NCI-H1930 (cell line): ENCODE measurements at regions not wholly inside any gene's neighbourhood (a gene's known extent, or its start where the extent isn't known, plus 50 kb on each side); places are given as distances from the start of the nearest gene placed in this dataset.

Source experiments
- DNase-seq, 2 experiments: peaks; one replicate each; lab custom pipeline; 2025; lab: John Stamatoyannopoulos, UW

- DNase-seq: no peak
These were observed 79.1 kb downstream of the INHBB start for GRCh38 chr2:120425014-120425413.

- no peak for DNase-seq
These were observed 82.8 kb downstream of the INHBB start for GRCh38 chr2:120428748-120429147.

GRCh38 chr2:120429586-120430500, 83.9 kb downstream of the INHBB start:
- no peak for DNase-seq

GRCh38 chr2:120430501-120430830, 84.5 kb downstream of the INHBB start:
- no peak for DNase-seq

- DNase-seq: no peak
These were observed 85.0 kb downstream of the INHBB start for GRCh38 chr2:120430957-120431356.

- no peak for DNase-seq
These were observed 85.7 kb downstream of the INHBB start for GRCh38 chr2:120431386-120432292.

- DNase-seq: no peak
These were observed 86.5 kb downstream of the INHBB start for GRCh38 chr2:120432293-120432975.

DNA sequence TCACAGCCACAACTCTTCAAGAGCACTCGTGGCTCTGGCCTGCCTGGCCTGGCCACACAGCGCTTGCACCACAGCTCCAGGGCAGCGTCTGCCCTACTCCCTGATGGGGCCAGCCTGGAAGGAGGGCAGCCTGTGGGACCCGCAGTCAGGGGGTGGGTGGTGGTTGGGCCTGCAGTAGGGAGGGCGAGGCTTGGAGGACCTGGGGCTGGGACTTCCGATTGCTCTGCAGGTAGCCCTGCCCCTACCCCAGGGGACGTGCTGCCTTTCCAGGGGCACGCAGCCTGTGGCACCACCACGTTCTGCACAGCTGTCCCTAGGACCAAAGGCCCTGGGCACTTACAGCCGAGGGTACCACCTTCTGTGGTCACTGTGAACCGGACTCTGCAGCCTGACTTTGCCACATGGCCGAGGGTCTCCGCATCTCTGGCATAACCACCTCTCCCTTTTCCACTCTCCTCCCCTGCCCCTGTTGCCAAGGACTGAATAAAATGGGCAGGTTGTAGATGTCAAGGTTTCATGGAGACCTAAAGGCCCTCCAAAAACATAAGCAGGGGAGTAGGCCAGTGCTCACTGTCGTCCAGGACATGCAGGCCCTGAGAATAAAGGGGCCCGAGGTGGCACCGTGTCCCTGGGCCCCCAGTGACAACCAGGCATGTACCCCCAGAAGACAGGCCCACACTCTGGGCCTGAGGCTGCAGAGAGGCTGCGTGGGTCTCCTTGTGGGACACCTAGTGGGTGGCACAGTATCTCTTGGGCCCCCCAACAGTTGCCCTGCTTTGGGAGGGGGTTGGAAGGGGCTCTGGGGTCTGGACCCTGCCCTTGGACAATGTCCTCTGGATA, 87.3 kb downstream of the INHBB start:
- DNase-seq: no peak

DNA sequence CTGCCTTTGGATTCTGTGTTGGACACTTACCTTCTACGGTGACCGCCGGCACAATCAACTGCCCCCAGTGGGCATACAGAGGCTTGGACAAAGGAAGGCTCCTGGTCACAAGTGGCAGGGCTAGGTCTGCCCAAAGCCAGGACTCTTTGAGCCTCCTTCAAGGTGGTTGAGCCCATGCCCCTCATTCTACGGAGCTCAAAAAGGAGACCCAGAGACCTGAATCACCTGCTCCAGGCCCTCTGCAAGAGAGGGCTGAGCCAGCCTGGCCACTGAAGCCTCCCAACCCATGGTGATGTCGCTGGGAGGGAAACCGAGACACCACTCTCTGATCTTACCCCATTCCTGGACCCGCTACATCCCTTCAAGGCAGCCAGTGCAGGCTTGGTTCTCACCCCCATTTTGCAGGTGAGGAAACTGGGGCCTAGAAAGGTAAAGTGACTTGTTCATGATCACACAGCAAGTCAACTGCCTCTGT, 87.9 kb downstream of the INHBB start:
- DNase-seq: no peak

- DNase-seq: no peak
These were observed 88.8 kb downstream of the INHBB start for GRCh38 chr2:120434492-120435308.

- no peak for DNase-seq
These were observed 89.9 kb downstream of the INHBB start for GRCh38 chr2:120435671-120436459.

DNA sequence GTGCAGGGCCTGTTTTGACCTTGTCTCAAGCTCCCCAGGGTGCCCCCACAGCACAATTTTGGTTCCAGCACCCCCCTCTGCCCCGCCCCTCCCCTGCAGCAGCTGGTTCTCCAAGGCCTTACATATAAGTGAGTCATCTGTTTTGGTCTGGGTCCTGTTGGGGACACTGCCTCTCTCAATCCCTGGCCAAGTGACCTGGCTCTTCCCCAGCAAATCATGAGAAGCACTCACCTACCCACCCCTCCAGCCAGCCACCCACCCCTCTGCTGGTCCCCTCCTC, 90.5 kb downstream of the INHBB start:
- no peak for DNase-seq

DNA sequence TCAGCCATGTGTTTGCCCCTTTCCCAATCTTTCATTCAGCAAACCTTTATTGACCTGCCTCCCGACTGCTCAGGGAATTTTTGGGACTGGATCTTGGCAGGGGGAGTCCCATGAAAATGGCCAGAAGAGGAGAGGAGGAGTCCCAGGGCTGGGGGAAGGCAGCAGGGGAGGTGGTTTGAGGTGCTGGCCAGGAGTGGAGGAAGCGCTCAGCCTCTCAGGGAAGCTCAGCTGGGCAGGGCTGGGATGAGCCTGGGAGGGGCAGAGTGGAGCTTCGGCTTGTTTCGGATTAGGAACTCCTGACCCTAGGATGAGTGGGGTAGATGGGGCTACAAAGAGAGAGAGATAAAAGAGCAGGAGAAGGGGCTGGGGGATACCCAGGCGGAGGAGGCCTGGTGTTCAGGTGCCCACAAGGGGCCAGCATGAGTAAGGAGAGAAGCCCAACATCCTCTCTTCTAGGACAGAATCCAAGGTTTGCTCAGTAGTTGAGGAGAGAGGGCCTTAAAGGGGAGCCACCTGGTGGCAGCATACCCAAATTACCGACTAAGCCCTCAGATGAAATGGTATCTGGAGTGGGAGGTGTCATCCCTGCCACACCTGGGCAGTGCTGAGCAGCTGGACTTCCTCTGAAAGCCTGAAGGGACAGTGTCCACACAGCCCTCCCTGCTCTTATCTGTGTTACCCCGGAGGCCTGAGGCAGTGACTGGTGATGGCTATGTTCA, 91.1 kb downstream of the INHBB start:
- no peak for DNase-seq

GRCh38 chr2:120437604-120438000, 91.7 kb downstream of the INHBB start:
- no peak for DNase-seq

GRCh38 chr2:120438301-120439066, 92.5 kb downstream of the INHBB start:
- no peak for DNase-seq

- DNase-seq: no peak
These were observed 93.1 kb downstream of the INHBB start for GRCh38 chr2:120439067-120439368.

- DNase-seq: no peak
These were observed 93.9 kb downstream of the INHBB start for GRCh38 chr2:120439637-120440384.
